RWPE1 (cell line): ENCODE measurements at regions not wholly inside any gene's neighbourhood (a gene's known extent, or its start where the extent isn't known, plus 50 kb on each side); places are given as distances from the start of the nearest gene placed in this dataset.

Experiments
- CTCF ChIA-PET: fragments of 350-600 bp; sonication (Branson Sonifier 250); formaldehyde crosslinking; extraction: SDS; loops from one replicate; lab custom pipeline; 2021; lab: Yijun Ruan, JAX
- POLR2A ChIA-PET: fragments of 400-600 bp; formaldehyde crosslinking; extraction: SDS; loops from one replicate; lab custom pipeline; 2020; ENCODE audit warnings: antibody characterized with exemption; ENCODE audit not compliant: low non-redundant PET; lab: Yijun Ruan, JAX
- DNase-seq: peaks from one replicate; pipeline ENCODE4 v3.0.0; 2012; ENCODE audit warnings: low spot score
- H3K27ac ChIP-seq: fragments of 450-650 bp; 2 replicates; pipeline ENCODE4 v1.5.1; 2017
- CTCF ChIP-seq: fragments of 450-650 bp; conservative IDR thresholded peaks from 2 replicates; pipeline ENCODE4 v1.5.1; 2017; ENCODE audit warnings: low read depth, mild to moderate bottlenecking

DNA sequence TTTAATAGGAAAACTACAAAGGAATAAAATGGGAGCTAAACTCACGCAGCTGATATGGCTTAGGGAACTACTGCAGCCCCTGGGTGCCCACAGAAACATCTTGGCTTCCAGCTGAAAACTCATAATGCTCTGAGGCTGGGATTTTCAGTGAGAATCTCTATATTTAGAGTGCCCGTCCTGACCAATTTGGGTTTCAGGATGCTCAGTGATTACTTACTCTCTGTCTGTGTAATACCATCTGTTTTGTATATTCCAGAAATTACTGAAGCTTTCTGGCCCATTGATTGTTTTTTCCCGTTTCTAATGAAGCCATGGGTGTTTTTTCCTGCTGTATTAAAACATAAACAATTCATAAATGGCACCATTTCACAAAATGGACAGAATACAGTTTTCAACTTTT lies 50.6 kb upstream of the ZNF385D start:
- no peak for TF ChIP-seq CTCF
- no peak for DNase-seq
- no peak overlapping the region for H3K27ac ChIP-seq
- ChIA-PET POLR2A (no interaction called here), CTCF (no interaction called here)

DNA sequence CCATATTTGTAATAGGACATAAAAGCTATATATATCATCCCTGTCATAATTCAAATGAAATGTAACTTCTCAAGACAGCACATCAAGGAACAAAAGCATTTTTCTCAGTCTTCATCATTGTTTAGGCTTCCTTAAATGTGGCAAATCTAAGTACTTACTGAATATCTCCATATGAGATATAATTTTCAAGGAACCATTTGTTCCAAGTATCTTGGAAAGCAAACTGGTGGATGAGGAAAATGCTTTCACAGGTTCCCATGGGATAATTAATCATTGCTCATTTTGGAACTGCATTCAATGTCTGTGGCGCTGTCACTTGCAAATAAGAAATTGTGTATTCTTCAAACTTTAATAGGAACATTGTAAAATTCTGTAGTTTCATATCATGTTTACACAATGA lies 52.6 kb upstream of the ZNF385D start:
- H3K27ac ChIP-seq, result no peak overlapping the region
- ChIA-PET CTCF (no interaction called here), POLR2A (no interaction called here)
- DNase-seq, result no peak
- TF ChIP-seq CTCF, result no peak

GRCh38 chr3:21804330-21804729 lies 53.3 kb upstream of the ZNF385D start:
- ChIA-PET CTCF (no interaction called here), POLR2A (no interaction called here)
- H3K27ac ChIP-seq, result no peak overlapping the region
- DNase-seq, result no peak
- no peak for TF ChIP-seq CTCF

- ChIA-PET CTCF (no interaction called here), POLR2A (no interaction called here)
- TF ChIP-seq CTCF, result no peak
- no peak overlapping the region for H3K27ac ChIP-seq
- no peak for DNase-seq
Observed at GRCh38 chr3:21806733-21807132, 55.7 kb upstream of the ZNF385D start.

DNA sequence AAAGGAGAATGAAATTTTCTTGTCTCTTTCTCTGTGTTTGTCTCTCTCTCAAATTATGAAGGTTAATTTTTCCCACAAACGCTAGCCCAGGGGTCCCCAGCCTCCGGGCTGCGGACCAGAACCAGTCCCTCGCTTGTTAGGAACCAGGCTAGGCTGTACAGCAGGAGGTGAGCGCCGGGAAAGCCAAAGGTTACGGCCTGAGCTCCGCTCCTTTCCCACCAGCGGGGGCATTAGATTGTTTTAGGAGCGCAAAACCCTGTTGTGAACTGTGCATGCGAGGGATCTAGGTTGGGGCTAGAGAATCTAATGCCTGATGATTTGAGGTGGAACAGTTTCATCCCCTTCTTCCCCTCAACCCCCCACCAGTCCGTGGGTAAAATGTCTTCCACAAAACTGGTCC lies 74.7 kb upstream of the ZNF385D start:
- POLR2A ChIA-PET, result no interaction called here
- TF ChIP-seq CTCF, result no peak
- no peak overlapping the region for H3K27ac ChIP-seq
- no peak for DNase-seq
- CTCF ChIA-PET, result interaction anchor here (0.7 kb wide), 1 partner anchor 37 kb away, joined by 3 read pairs; no protein-coding TSS in a partner anchor

GRCh38 chr3:21826416-21826815 lies 75.4 kb upstream of the ZNF385D start:
- CTCF ChIA-PET, result interaction anchor here (0.7 kb wide), 1 partner anchor 37 kb away, joined by 3 read pairs; no protein-coding TSS in a partner anchor

More at GRCh38 chr3:21826416-21826815, 75.4 kb upstream of the ZNF385D start:
- TF ChIP-seq CTCF, result no peak
- no peak for DNase-seq
- no peak overlapping the region for H3K27ac ChIP-seq
- POLR2A ChIA-PET, result no interaction called here
